ENCODE measurements at regions not wholly inside any gene's neighbourhood (a gene's known extent, or its start where the extent isn't known, plus 50 kb on each side); places are given as distances from the start of the nearest gene placed in this dataset.

GRCh38 chr10:3331187-3331586 lies 158.6 kb upstream of the PITRM1 start:
- ChIA-PET CTCF (no interaction called here), POLR2A (no interaction called here)
- H3K27ac Mint-ChIP-seq, result no peak overlapping the region
- H3K79me2 ChIP-seq (ENCODE audit: control insufficient read depth, insufficient read depth, low read length), result no peaks in the 10 kb centered on the region
- no peaks in the 10 kb centered on the region for H3K4me1 ChIP-seq (ENCODE audit: control insufficient read depth in 2 of 2, insufficient read depth in 2 of 2, low read length in 2 of 2)
- H3K27me3 Mint-ChIP-seq, result peaks cover 4% of the 10 kb centered on the region
- DNase-seq (no peak), ATAC-seq (ENCODE audit: low read depth) (no peak)
- no peak overlapping the region for H3K4me2 ChIP-seq (replicated peaks; ENCODE audit: low read depth, low read length, poor library complexity, severe bottlenecking)
- no peak overlapping the region for H3K27ac ChIP-seq (ENCODE audit: low read length in 2 of 2)
- no peak overlapping the region for H3K9ac ChIP-seq (ENCODE audit: low read length)
- no peaks in the 10 kb centered on the region for H3K9me3 ChIP-seq (ENCODE audit: control extremely low read depth in 1 of 3, control insufficient read depth in 2 of 3, insufficient read depth in 1 of 3, low read length in 2 of 3)
- no peak overlapping the region for H3K4me3 Mint-ChIP-seq
- H4K20me1 ChIP-seq (ENCODE audit: control insufficient read depth, insufficient read depth, low read length, poor library complexity, severe bottlenecking), result no peaks in the 10 kb centered on the region
- intact Hi-C loops (cut with micrococcal nuclease), result no loop called here
- H3K9me3 Mint-ChIP-seq (ENCODE audit: insufficient read depth), result no peaks in the 10 kb centered on the region
- H3K27me3 ChIP-seq (replicated peaks in 1 of 4; ENCODE audit: control extremely low read depth in 1 of 4, control insufficient read depth in 3 of 4, insufficient read depth in 4 of 4, low read length in 3 of 4), result no peaks in the 10 kb centered on the region
- no peaks in the 10 kb centered on the region for H3K4me1 Mint-ChIP-seq
- WGBS (ENCODE audit: insufficient coverage), result 94% methylated on average over 15 of the region's 17 CpGs
- no peaks in the 10 kb centered on the region for H3K36me3 ChIP-seq (replicated peaks in 1 of 2; ENCODE audit: control extremely low read depth in 1 of 2, control insufficient read depth in 1 of 2, extremely low read depth in 1 of 2, insufficient read depth in 2 of 2, low read length in 1 of 2)
- no peak overlapping the region for H3K4me3 ChIP-seq (ENCODE audit: control extremely low read depth in 1 of 5, extremely low read depth in 1 of 5, insufficient read depth in 1 of 5, low read depth in 2 of 5, low read length in 4 of 5)
- no peak overlapping the region for H2AFZ ChIP-seq (ENCODE audit: insufficient read depth, low read depth, low read length, poor library complexity, severe bottlenecking)
- no peak for TF ChIP-seq CTCF (IDR thresholded peaks at IDR 0.05)

GRCh38 chr10:3330663-3331062 lies 158.1 kb upstream of the PITRM1 start:
- Mint-ChIP-seq H3K4me3 (no peak overlapping the region), H3K9me3 (ENCODE audit: insufficient read depth) (no peaks in the 10 kb centered on the region), H3K27ac (no peak overlapping the region), H3K27me3 (peaks cover 4% of the 10 kb centered on the region), H3K4me1 (no peaks in the 10 kb centered on the region)
- H2AFZ ChIP-seq (ENCODE audit: insufficient read depth, low read depth, low read length, poor library complexity, severe bottlenecking), result no peak overlapping the region
- no peaks in the 10 kb centered on the region for H3K36me3 ChIP-seq (replicated peaks in 1 of 2; ENCODE audit: control extremely low read depth in 1 of 2, control insufficient read depth in 1 of 2, extremely low read depth in 1 of 2, insufficient read depth in 2 of 2, low read length in 1 of 2)
- H3K9ac ChIP-seq (ENCODE audit: low read length), result no peak overlapping the region
- 90% methylated on average over 8 of the region's 8 CpGs for WGBS (ENCODE audit: insufficient coverage)
- H4K20me1 ChIP-seq (ENCODE audit: control insufficient read depth, insufficient read depth, low read length, poor library complexity, severe bottlenecking), result no peaks in the 10 kb centered on the region
- no peak overlapping the region for H3K4me3 ChIP-seq (ENCODE audit: control extremely low read depth in 1 of 5, extremely low read depth in 1 of 5, insufficient read depth in 1 of 5, low read depth in 2 of 5, low read length in 4 of 5)
- CTCF ChIA-PET, result interaction anchor here (0.7 kb wide), 1 partner anchor 88 kb away, joined by 6 read pairs; no protein-coding TSS in a partner anchor
- no peaks in the 10 kb centered on the region for H3K27me3 ChIP-seq (replicated peaks in 1 of 4; ENCODE audit: control extremely low read depth in 1 of 4, control insufficient read depth in 3 of 4, insufficient read depth in 4 of 4, low read length in 3 of 4)
- H3K79me2 ChIP-seq (ENCODE audit: control insufficient read depth, insufficient read depth, low read length), result no peaks in the 10 kb centered on the region
- DNase-seq (no peak), ATAC-seq (ENCODE audit: low read depth) (no peak)
- intact Hi-C loops (cut with micrococcal nuclease), result no loop called here
- TF ChIP-seq EZH2 (IDR thresholded peaks at IDR 0.05; ENCODE audit: borderline replicate concordance, insufficient read depth, low read depth, low read length, poor library complexity, severe bottlenecking) (no peak), CTCF (IDR thresholded peaks at IDR 0.05) (no peak)
- no peaks in the 10 kb centered on the region for H3K4me1 ChIP-seq (ENCODE audit: control insufficient read depth in 2 of 2, insufficient read depth in 2 of 2, low read length in 2 of 2)
- no peak overlapping the region for H3K4me2 ChIP-seq (replicated peaks; ENCODE audit: low read depth, low read length, poor library complexity, severe bottlenecking)
- no peak overlapping the region for H3K27ac ChIP-seq (ENCODE audit: low read length in 2 of 2)
- no peaks in the 10 kb centered on the region for H3K9me3 ChIP-seq (ENCODE audit: control extremely low read depth in 1 of 3, control insufficient read depth in 2 of 3, insufficient read depth in 1 of 3, low read length in 2 of 3)
- POLR2A ChIA-PET, result no interaction called here

Measured in B cell (primary cell).